Hematopoietic multipotent progenitor cell (in vitro differentiated cells): ENCODE measurements at regions not wholly inside any gene's neighbourhood (a gene's known extent, or its start where the extent isn't known, plus 50 kb on each side); places are given as distances from the start of the nearest gene placed in this dataset.
A peak's percentile ranks its signal among the peaks of the same experiment; 100 is the strongest.
"Not testable (repeated sequence)": the region's sequence is repeated elsewhere in the genome, so short reads cannot be mapped to it uniquely, and the experiment has no call there.

Experiments
- DNase-seq, 3 donors: peaks; one replicate each; pipeline ENCODE4 v3.0.0-alpha.2; 2011 to 2015; ENCODE audit warnings: low read depth in 2 of 3, low spot score in 2 of 3

DNA sequence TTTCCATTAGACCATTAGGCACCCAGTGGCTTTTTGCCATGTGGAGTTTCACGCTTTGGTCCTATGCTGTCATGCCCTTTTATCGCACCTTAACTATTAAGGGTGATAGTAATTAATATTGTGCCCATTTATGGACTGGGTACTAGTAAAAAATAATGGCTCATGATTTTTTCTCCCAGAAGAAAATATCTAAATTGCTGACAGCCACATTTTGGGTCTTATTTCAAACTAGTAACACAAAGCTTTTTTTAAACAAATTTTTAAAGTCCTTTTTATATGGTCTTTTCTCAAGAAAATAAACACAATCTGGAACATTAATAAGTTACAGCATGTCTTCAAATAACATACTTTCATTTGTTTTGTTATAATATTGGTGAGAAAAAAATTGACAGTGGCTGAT lies 179.7 kb downstream of the ANKRD7 start:
- no peak for DNase-seq

DNA sequence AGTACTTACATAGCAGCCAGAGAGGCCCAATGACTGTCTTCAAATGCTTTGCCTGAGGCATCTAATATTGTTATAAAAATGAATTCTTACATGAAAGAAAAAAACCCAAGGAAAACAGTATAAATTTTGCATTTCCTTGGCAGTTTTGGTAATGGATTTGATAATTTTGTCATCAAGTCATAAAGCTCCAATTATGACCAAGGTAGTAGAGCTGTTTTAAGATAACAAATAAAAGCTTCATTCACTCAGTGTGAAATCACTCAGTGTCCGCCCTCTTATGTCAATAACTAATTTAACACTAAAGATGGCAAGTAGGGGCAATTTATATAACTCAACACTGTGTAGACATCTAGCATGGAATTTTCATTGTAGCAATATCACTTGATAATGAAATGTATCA lies 193.9 kb downstream of the ANKRD7 start:
- no peak for DNase-seq

DNA sequence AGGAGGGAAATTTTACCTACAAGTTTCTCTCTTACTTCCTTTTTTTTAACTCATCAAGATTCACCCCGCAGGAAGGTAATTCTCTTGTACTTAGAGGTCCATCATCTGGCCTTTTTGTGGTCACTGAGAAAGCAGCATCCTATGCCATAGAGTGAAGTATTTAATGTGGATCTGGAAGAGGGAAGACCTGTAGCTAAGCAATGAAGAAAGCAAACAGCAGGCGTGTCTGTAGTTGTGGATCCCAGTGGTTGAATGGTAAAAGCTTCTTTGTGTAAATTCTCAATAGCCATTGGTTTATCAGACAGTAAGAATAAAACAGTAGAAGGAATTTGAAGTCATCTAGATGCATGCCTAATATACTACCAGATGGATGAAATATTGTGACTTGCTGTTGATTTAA lies 196.4 kb downstream of the ANKRD7 start:
- DNase-seq: no peak

DNA sequence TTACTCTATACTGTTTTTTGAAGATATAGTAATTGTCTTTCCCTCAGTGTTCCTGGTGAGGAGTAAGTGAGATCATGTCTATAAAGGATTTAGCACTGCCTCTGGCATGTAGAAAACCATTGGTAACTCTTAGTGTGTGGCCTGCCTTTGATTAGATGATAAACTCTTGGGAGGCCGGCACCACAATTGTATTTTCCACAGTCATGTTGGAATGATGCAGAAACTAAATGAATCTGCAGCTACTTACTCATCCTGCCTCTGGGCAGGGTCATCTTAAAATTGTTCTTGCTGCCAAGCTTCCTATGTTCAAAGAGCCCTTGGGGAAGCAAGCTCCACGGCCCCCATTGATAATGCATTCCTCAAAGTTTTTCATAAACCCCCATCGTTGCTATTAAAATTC lies 204.6 kb downstream of the ANKRD7 start:
- DNase-seq: no peak

GRCh38 chr7:118436663-118437062 lies 212.2 kb downstream of the ANKRD7 start:
- no peak for DNase-seq

GRCh38 chr7:118449030-118449429 lies 224.5 kb downstream of the ANKRD7 start:
- DNase-seq: not testable (repeated sequence)

GRCh38 chr7:118449797-118450567 lies 225.5 kb downstream of the ANKRD7 start:
- no peak for DNase-seq

DNA sequence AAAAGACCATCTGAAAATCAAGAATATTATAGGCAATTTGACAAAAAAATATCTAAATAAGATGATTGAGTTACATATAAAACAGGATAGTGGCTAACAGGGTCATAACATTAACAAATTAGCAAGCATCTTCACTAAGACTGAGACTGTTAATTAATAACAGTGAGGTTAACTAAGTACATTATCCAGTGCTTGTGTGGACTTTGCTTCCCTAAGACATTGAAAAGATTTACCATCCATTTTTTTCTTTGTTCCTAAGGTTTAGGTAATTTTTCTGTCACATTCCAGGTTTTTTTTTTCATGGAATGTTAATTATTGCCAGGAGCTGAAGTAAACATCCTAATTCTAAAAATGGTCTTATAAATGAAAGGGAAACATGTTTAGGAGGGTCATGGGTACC lies 227.6 kb downstream of the ANKRD7 start:
- DNase-seq: no peak

DNA sequence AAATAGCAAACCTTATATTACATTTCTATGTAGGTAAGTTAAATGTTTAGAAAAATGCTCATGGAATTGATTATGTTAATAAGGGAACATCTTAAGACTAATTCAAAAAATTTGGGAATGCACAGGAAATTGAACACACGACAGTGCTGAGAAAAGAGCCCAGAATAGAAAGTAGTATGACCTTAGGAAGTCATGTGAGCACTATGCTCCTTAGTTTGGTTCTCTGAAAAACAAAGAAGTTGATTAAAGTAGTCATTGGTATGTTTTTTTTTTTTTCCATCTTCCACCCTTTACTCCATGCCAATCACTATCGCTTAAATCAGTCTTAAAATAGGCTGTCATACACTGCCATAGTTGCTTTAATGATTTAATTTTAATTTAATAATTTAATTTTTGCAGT lies 242.9 kb downstream of the ANKRD7 start:
- DNase-seq: no peak

- no peak for DNase-seq
Observed at GRCh38 chr7:118472581-118472980, 248.1 kb downstream of the ANKRD7 start.

GRCh38 chr7:118473271-118473670 lies 248.8 kb downstream of the ANKRD7 start:
- DNase-seq: no peak

DNA sequence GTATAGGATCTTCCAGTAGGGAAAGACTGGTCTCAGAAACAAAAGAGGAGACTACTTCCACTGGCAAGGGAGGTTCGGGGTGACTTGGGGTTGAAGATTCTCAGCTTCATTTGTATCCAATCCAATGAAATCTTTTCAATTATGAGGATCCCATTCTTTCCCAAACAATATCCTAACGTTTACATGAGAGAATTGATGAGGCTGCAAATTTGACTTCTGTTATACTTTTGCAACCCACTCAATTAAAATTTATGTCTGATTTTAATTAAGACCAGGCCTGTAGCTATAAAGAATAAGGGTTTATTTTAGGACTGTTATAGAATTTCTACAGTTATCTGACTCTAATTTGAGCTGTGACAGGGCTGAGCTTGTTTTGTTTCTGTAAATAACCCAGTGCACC lies 251.5 kb downstream of the ANKRD7 start:
- DNase-seq: no peak

DNA sequence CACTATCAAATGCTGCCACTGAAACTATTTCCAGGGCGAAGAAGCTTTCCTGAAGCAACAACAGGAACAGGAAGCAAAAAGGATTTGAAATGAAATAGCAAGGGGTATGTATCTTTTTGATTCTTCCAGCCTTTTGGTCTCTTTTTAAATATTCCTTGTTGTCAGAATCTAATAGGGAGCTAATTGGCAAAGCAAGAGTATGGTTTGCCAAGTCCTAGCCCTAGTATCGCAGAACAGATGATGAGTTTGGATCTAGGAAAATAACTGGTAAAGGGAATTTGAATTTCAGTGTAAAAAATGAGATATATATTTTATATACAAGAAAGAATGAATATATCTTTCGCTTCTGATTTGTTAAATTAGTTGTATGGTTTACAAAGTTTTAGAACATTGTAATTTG lies 252.5 kb downstream of the ANKRD7 start:
- DNase-seq: no peak

- DNase-seq: no peak
Observed at GRCh38 chr7:118478236-118478635, 253.7 kb downstream of the ANKRD7 start.

GRCh38 chr7:118478931-118479330 lies 254.4 kb downstream of the ANKRD7 start:
- DNase-seq: no peak

GRCh38 chr7:118492466-118492865 lies 268.0 kb downstream of the ANKRD7 start:
- DNase-seq: no peak

DNA sequence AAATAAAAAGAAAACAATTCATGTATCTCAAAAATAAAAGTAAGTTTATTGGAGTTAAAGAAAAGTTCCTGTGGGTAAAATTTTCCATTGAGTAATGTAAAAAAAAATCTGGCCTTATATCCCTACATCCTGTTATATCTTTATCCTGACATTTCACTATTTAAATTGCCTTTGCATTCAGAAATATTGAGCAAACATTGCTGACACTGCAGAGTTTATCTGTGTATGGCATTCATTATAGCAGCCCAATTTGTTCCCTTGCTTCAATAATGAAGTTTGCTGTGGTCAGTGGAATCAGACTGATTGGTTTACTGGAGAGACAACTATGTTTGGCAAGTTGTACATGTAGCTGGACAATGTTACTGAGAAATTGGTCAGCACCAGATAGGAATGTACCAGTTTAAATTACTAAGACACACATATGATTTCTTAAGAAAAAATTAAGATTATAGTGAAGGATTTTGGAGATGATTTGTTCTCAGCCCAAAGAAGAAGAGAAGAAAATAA lies 271.7 kb downstream of the ANKRD7 start:
- DNase-seq: no peak

DNA sequence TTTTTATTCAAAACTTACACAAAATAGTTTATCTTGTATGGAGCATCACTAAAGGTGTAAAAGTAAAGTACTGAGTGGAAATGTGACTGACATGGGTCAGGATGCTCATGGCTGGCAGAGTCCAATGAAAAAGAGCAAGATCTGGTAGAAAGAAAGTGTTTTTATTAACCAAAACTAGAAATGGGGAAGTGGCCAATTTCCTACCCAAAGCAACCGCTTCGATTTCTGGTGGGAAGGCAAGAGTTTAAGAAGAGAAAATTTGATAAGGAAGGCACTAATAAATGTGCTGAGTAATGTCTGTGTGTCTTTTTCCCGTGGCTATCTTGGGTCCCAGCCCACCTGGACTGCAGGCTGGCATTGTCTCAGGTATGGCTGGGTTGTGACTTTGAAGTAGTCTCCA lies 277.7 kb downstream of the ANKRD7 start:
- peak in 1 of 3 donors; percentile 3 for DNase-seq

- DNase-seq: no peak
Observed at GRCh38 chr7:118511146-118511545, 286.6 kb downstream of the ANKRD7 start.

GRCh38 chr7:118517275-118517674 lies 292.8 kb downstream of the ANKRD7 start:
- DNase-seq: no peak

DNA sequence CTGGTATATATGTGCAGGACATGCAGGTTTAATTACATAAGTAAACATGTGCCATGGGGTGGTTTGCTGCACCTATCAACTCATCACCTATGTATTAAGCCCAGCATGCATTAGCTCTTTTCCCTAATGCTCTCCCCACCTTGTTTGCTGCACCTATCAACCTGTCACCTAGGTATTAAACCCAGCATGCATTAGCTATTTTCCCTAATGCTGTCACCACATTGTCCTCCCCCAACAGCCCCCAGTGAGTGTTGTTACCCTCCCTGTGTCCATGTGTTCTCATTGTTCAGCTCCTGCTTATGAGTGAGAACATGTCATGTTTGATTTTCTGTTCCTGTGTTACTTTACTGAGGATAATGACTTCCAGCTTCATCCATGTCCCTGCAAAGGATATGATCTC lies 300.5 kb downstream of the ANKRD7 start:
- no peak for DNase-seq

DNA sequence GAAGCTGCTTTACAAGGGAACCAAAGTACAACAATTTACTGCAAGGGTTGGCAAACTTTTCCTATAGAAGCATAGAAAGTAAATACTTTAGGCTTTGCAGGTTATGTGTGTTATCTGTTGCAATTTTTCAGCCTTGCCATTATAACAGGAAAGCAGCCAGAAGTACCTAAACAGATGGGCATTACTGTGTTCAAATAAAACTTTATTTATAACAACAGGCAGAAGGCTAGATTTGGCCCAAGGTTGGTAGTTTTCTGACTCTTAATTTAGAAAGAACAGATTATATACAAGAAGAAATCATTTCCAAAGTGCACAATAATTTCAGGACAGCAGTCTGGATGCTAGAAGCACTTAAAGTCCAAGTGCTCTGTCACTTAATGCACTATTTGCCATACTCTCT lies 307.1 kb downstream of the ANKRD7 start:
- no peak for DNase-seq

- no peak for DNase-seq
Observed at GRCh38 chr7:118559207-118559606, 334.7 kb downstream of the ANKRD7 start.
